Kidney (tissue), 13 donors: ENCODE measurements at regions not wholly inside any gene's neighbourhood (a gene's known extent, or its start where the extent isn't known, plus 50 kb on each side); places are given as distances from the start of the nearest gene placed in this dataset.

Experiments
- DNase-seq, 5 donors: peaks; one replicate each; pipeline ENCODE4 v3.0.0-alpha.2; 2013 to 2020
- FAIRE-seq: peaks from 2 replicates; lab custom pipeline; 2012; peaks lifted over from hg19 to GRCh38; lab: Jason Lieb, UNC
- H3K27ac ChIP-seq, 2 donors: one replicate each; pipeline ENCODE4 v1.7.0; 2013; ENCODE audit warnings: low read depth in 2 of 2, low read length in 2 of 2, inconsistent platforms in 1 of 2
- H3K27me3 ChIP-seq: one replicate; pipeline ENCODE4 v1.7.1; 2013; ENCODE audit warnings: low read length, inconsistent platforms; ENCODE audit not compliant: control insufficient read depth, insufficient read depth
- H3K36me3 ChIP-seq, 3 donors: one replicate each; pipeline versions ENCODE4 v1.7.0 to v1.7.1; 2013; ENCODE audit warnings: low read length in 3 of 3, control low read depth in 1 of 3, inconsistent platforms in 1 of 3; ENCODE audit not compliant: insufficient read depth in 3 of 3, control insufficient read depth in 2 of 3
- H3K4me1 ChIP-seq, 3 donors: one replicate each; pipeline versions ENCODE4 v1.7.0 to v1.7.1; 2013; ENCODE audit warnings: low read length in 3 of 3, inconsistent platforms in 1 of 3, low read depth in 1 of 3; ENCODE audit not compliant: control insufficient read depth in 2 of 3, insufficient read depth in 2 of 3
- H3K4me3 ChIP-seq, 3 donors: one replicate each; pipeline versions ENCODE4 v1.7.0 to v1.8.1; 2013; ENCODE audit warnings: low read length in 3 of 3, control low read depth in 1 of 3, inconsistent platforms in 1 of 3
- H3K9ac ChIP-seq, 3 donors: one replicate each; pipeline versions ENCODE4 v1.7.0 to v1.7.1; 2013; ENCODE audit warnings: low read length in 3 of 3, control low read depth in 1 of 3, inconsistent platforms in 1 of 3
- H3K9me3 ChIP-seq, 3 donors: one replicate each; pipeline versions ENCODE4 v1.7.0 to v1.7.1; 2013; ENCODE audit warnings: low read length in 3 of 3, control low read depth in 1 of 3, inconsistent platforms in 1 of 3; ENCODE audit not compliant: control insufficient read depth in 2 of 3, insufficient read depth in 1 of 3
- CTCF ChIP-seq: IDR thresholded peaks from 3 replicates; pipeline ENCODE4 v1.5.1; 2012; ENCODE audit warnings: mild to moderate bottlenecking, moderate library complexity, borderline replicate concordance; ENCODE audit not compliant: insufficient read depth; ENCODE audit errors: extremely low read depth
- intact Hi-C: fragments of 100-400 bp; cut with DNase I; formaldehyde crosslinking; loops from one replicate; pipeline ENCODE4 v1.11.1; 2022
- donor health status: control.
- donor health status: control.
- donor health status: control.
- donor health status: control.
- donor health status: control.
- donor health status: DM: yes; HTN: yes; CAD: no.
- donor health status: Normal renal cell carcinoma (clear cell type).

GRCh38 chr2:151191001-151191400 lies 70.7 kb downstream of the RBM43 start:
- H3K9me3 ChIP-seq = no peaks in the 10 kb centered on the region

GRCh38 chr2:151189125-151189524 lies 72.5 kb downstream of the RBM43 start:
- Histone ChIP-seq H3K4me3 (no peak overlapping the region), H3K9ac (no peak overlapping the region), H3K27ac (no peak overlapping the region), H3K27me3 (no peaks in the 10 kb centered on the region), H3K4me1 (no peaks in the 10 kb centered on the region), H3K36me3 (no peaks in the 10 kb centered on the region), H3K9me3 (no peaks in the 10 kb centered on the region)
- FAIRE-seq = no peak
- no peak for DNase-seq
- TF ChIP-seq CTCF = no peak
- intact Hi-C loops = no loop called here

More at GRCh38 chr2:151191001-151191400, 70.7 kb downstream of the RBM43 start:
- FAIRE-seq (no peak), DNase-seq (no peak)
- no peak overlapping the region for H3K4me3 ChIP-seq
- H3K4me1 ChIP-seq = no peaks in the 10 kb centered on the region
- intact Hi-C loops = no loop called here
- H3K27ac ChIP-seq = no peak overlapping the region
- no peak for TF ChIP-seq CTCF
- H3K36me3 ChIP-seq = no peaks in the 10 kb centered on the region
- H3K9ac ChIP-seq = no peak overlapping the region
- no peaks in the 10 kb centered on the region for H3K27me3 ChIP-seq

- no peaks in the 10 kb centered on the region for H3K9me3 ChIP-seq
- no peak overlapping the region for H3K4me3 ChIP-seq
- intact Hi-C loops = no loop called here
- no peaks in the 10 kb centered on the region for H3K36me3 ChIP-seq
- H3K27ac ChIP-seq = no peak overlapping the region
- FAIRE-seq (no peak), DNase-seq (no peak)
- no peak overlapping the region for H3K9ac ChIP-seq
- no peaks in the 10 kb centered on the region for H3K27me3 ChIP-seq
- TF ChIP-seq CTCF = no peak
- H3K4me1 ChIP-seq = no peaks in the 10 kb centered on the region
Observed at GRCh38 chr2:151186011-151186410, 75.7 kb downstream of the RBM43 start.
